ENCODE measurements at regions not wholly inside any gene's neighbourhood (a gene's known extent, or its start where the extent isn't known, plus 50 kb on each side); places are given as distances from the start of the nearest gene placed in this dataset.

DNA sequence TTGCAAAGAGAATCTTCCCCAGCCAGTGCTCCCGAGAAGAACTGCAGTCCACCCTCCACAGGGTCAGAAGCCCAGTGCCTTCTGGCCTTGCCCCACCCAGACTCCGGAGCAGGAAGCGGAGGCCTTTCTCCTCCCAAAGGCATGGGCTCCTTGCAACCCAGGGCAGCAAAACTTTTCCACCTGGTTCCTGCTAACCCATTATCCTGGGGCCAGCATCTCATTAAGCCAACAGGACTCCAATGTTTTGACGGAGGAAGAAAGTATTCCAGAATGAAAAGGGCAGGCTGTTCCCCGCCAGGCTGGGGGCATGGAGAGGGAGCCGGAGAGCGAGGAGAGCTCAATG lies 88.1 kb downstream of the RTL6 start:
- Histone ChIP-seq H3K9me3 (no peaks in the 10 kb centered on the region), H3K36me3 (ENCODE audit: low read depth) (no peaks in the 10 kb centered on the region), H3K4me1 (ENCODE audit: low read depth) (no peaks in the 10 kb centered on the region), H3K4me3 (no peak overlapping the region)
- peak in 1 of 3 donors; percentile 12 for DNase-seq
- TF ChIP-seq CTCF (IDR thresholded peaks at IDR 0.05): no peak
- no peak for ATAC-seq
- intact Hi-C loops (cut with DNase I, micrococcal nuclease): no loop called here

DNA sequence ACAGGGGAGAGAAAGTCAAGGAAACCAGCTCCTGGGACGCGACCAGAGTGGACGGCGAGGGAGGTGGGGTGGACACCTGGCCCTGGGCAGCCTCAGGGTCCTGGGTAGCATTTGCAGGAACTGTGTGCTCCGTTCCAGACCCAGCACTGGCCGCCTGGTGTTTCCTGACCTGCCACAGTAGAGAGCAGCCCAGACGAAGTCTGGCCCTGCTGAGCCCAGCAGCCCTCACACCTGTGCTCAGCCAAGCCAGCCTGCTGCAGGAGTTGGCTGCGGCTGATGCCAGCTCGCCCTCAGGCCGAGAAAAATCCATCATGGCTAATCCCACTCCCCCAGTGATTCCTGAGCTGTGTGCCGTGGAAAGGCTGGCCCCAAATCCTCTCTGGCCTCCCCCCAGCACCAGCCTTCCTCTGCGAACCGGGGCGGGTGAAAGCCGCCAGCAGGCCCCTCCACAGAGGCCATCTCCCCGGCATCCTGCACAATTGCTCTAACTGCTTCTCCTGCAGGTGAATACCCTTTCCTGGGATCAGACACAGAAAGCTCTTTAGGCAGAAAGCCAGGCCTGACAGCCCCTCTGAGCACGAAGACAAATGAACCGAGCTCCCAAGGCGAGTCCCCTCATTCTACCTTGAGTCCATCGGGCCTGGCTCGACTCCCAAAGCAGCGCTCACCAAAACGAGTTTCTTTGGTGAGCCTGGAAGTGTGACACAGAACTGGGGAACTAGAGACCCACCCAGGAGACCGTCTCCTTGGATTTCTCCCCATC lies 88.6 kb downstream of the RTL6 start:
- Histone ChIP-seq H3K4me1 (ENCODE audit: low read depth) (no peaks in the 10 kb centered on the region), H3K36me3 (ENCODE audit: low read depth) (no peaks in the 10 kb centered on the region), H3K9me3 (no peaks in the 10 kb centered on the region), H3K4me3 (no peak overlapping the region)
- intact Hi-C loops (cut with DNase I, micrococcal nuclease): no loop called here
- TF ChIP-seq CTCF (IDR thresholded peaks at IDR 0.05): no peak
- no peak for ATAC-seq
- DNase-seq: peak in 2 of 3 donors; percentile 8 to 33

GRCh38 chr22:44408829-44409192 lies 89.2 kb downstream of the RTL6 start:
- H3K36me3 ChIP-seq (ENCODE audit: low read depth): no peaks in the 10 kb centered on the region
- H3K9me3 ChIP-seq: no peaks in the 10 kb centered on the region
- DNase-seq: no peak
- intact Hi-C loops (cut with DNase I, micrococcal nuclease): no loop called here
- H3K4me3 ChIP-seq: no peak overlapping the region
- no peaks in the 10 kb centered on the region for H3K4me1 ChIP-seq (ENCODE audit: low read depth)
- TF ChIP-seq CTCF (IDR thresholded peaks at IDR 0.05): no peak
- no peak for ATAC-seq

DNA sequence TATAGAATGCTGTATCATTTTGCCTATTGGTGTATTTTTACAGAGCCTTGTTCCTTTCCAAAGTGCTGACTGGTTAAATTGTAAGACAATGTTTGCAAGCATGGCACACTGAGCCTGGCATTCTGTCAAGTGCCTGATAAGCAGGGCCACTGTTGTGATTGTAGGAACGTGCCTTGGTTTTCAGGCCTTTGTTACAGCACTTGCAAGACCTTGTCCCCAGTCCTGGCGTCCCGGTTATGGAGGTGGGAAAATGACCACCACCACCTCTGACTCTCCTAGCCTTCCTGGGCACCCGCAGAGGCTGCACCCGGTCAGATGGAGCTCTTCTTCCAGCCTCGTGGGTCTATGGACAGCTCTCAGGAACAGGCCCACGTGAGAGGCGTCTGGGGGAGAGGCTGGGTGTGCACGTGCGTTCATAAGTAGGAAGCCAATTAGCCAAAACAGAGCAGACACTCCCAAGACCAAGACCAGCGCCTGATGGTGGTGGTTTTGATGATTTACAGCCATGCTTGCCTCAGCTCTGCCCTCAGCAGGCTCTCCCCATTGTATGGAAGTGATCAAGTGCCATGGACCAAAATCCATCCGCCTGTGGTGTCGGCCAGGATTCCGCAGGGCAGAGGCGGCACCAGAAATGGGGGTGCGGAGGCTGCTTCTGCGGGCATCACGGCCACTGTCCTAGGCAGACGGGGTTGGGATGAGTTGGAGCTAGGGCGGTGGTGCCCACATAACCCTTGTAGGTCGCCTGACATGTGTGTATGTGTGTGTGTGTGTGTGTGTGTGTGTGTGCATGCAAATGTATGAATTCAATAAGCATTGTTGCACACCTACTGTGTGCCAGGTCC lies 89.8 kb downstream of the RTL6 start:
- Histone ChIP-seq H3K4me1 (ENCODE audit: low read depth) (no peaks in the 10 kb centered on the region), H3K9me3 (no peaks in the 10 kb centered on the region), H3K4me3 (no peak overlapping the region), H3K36me3 (ENCODE audit: low read depth) (no peaks in the 10 kb centered on the region)
- intact Hi-C loops (cut with DNase I, micrococcal nuclease): no loop called here
- TF ChIP-seq CTCF (IDR thresholded peaks at IDR 0.05): no peak
- peak in 1 of 3 donors; percentile 34 for DNase-seq
- no peak for ATAC-seq

DNA sequence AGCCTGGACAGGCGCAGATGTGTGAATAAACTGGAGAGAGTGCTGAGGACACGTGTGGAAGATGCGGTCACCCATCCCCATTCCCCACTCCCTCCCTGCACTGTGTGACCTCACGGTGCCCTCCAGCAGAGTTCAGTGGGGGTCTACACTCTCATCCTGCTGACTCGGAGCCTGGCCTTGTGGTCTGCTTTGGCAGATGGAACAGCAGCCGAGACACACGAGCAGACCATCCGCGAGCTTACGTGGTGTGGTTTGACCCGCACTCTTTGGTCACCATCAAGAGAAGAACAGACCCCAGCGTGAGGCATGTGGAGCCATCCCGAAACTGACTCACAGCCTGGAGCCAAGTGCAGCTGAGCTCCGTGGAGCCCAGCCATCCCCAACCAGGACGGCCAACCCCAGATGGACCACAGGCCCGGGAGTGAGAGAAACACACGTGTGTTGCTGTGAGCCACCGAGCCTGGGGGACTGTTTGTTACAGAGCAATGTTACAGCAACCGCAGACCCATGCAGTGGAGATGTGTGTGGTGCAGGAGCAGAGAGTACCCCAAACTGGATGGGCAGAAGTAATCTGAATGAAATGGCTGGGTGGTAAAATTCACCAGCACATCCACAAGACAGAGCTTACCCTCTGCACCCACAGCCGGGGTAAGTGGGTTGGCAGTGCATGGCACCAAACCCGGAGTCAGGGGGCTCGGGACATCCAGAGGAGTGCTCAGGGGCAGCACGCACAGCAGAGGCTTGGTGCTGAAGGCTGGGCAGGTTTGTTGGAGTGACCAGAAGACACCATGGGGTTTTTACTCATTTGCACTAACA lies 90.7 kb downstream of the RTL6 start:
- Histone ChIP-seq H3K36me3 (ENCODE audit: low read depth) (no peaks in the 10 kb centered on the region), H3K4me3 (no peak overlapping the region), H3K4me1 (ENCODE audit: low read depth) (no peaks in the 10 kb centered on the region), H3K9me3 (no peaks in the 10 kb centered on the region)
- peak in 2 of 3 donors; percentile 19 to 26 for DNase-seq
- no peak for TF ChIP-seq CTCF (IDR thresholded peaks at IDR 0.05)
- intact Hi-C loops (cut with DNase I, micrococcal nuclease): no loop called here
- no peak for ATAC-seq
